ENCODE measurements at regions not wholly inside any gene's neighbourhood (a gene's known extent, or its start where the extent isn't known, plus 50 kb on each side); places are given as distances from the start of the nearest gene placed in this dataset.

DNA sequence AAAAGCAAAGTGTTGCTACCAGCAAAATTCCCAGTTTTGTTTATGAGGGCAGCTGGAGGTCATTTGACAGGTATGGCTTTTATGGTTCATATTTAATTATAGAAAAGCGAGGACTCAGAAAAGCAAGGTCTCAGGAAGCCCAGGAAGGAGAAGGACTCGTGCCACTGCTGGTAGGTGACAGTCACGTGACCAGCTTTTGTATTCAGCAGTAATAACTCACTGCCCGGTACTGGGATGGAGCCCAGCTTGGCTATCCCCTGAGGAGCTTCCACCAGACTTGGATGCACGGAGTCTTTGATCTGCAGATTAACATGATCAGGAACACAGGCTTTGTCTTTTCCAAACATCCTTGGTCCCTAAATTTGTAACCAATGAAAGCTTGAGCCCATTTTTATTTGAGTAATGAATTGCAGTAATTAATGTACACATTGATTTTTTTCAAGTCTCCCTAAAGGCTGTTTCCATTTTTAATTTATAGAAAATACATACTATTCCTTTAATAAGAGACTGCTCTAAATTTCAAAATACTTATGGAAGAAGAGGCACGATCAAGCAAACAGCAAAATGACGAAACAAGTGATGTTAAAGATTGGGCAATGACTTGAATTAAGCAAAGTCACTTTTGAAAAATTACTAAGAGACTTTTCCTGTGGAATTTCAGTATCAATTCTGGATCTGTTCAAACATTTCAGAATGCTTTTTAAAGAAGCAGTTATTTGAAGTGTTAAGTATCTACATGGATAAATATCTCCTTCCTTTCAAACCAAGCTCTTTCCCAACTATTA is 251.7 kb upstream of the HNRNPA3 start:
- Histone ChIP-seq H3K4me1 (no peaks in the 10 kb centered on the region), H3K9me3 (no peaks in the 10 kb centered on the region), H3K36me3 (replicated peaks) (no peaks in the 10 kb centered on the region), H3K4me3 (no peak overlapping the region), H3K27me3 (ENCODE audit: low read depth) (peaks cover 51% of the 10 kb centered on the region)
- in situ Hi-C loops (cut with MboI; ENCODE audit: low sequenced_read_pairs): no loop called here
- DNase-seq (ENCODE audit: low spot score in 2 of 2): no peak

DNA sequence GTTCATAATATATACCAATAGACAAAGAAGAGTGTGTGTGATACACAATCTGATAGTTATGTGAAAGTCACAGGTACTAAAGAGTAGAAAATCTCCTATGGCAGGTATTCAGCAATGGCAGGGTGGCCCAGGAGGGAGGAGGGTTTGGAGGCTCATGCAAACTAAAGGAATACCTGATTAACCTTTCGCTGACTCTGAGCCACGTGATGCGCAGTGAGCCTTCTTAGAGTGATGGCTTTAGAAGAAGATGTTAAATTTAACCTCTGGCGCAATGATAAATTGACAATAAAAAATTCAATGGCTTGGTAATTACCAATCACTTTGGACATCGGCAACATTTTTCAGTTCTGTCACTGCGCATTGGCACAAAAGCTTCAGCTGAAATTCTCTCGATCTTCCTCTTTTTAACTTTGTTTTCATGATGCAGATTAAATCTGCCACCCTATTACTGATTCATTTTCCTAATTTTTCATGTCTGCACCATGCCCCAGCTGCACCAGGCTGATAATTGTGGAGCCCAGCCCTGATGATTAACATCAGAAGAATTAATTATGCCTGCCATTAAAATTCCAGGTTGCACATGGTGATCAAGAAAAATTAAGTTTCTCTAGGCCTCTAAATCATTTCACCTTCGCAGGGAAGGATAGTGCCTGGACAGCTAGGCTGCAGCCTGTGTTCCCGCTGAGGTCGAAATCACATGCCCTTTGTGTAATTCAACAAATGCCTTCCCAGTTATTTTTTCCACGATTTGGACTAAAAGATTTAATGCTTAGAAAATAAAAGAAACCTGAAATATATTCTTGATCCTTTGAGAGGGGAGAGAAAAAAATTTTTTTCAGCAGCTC is 250.6 kb upstream of the HNRNPA3 start:
- peaks cover 47% of the 10 kb centered on the region for H3K27me3 ChIP-seq (ENCODE audit: low read depth)
- no peak for DNase-seq (ENCODE audit: low spot score in 2 of 2)
- in situ Hi-C loops (cut with MboI; ENCODE audit: low sequenced_read_pairs): no loop called here
- no peaks in the 10 kb centered on the region for H3K36me3 ChIP-seq (replicated peaks)
- no peaks in the 10 kb centered on the region for H3K4me1 ChIP-seq
- no peaks in the 10 kb centered on the region for H3K9me3 ChIP-seq
- H3K4me3 ChIP-seq: no peak overlapping the region

DNA sequence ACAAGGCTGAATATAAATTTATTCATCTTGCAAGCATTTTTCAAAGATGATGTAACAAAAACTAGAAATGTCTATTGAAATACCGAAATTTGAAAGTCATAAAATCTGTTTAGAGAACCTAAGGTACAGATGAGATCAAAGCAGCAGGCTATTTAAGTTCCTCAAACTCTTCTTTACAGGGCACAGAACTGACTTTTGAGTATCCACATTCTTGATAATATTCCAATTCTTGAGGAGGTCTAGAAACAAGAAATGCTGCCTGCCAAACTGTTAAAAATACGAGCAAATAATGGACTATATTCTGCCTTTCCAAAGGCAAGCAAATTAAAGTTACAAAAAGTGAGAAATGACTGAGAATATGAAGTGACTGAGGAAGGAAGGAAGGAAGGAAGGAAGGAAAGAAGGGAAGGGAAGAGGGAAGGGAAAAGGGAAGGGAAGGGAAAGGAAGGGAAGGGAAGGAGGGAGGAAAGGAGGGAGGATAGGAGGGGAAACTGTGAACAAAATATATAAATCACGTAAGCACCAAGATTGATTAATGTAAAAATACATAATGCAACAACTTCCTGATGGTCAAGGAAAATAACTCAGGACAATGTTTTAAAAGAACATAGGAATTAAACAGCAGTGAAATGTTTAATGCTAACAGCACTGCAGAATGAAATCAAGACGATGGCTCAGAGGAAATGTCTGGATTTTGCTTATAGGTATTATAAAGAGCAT is 248.9 kb upstream of the HNRNPA3 start:
- peaks cover 55% of the 10 kb centered on the region for H3K27me3 ChIP-seq (ENCODE audit: low read depth)
- no peak overlapping the region for H3K4me3 ChIP-seq

GRCh38 chr2:176967911-176968450 is 244.6 kb upstream of the HNRNPA3 start:
- no peaks in the 10 kb centered on the region for H3K36me3 ChIP-seq (replicated peaks)
- in situ Hi-C loops (cut with MboI; ENCODE audit: low sequenced_read_pairs): no loop called here
- DNase-seq (ENCODE audit: low spot score in 2 of 2): no peak
- no peaks in the 10 kb centered on the region for H3K4me1 ChIP-seq
- H3K9me3 ChIP-seq: no peaks in the 10 kb centered on the region
- peaks cover 43% of the 10 kb centered on the region for H3K27me3 ChIP-seq (ENCODE audit: low read depth)
- H3K4me3 ChIP-seq: no peak overlapping the region

More for the DNA sequence above, 248.9 kb upstream of the HNRNPA3 start:
- H3K36me3 ChIP-seq (replicated peaks): no peaks in the 10 kb centered on the region
- H3K9me3 ChIP-seq: no peaks in the 10 kb centered on the region
- H3K4me1 ChIP-seq: no peaks in the 10 kb centered on the region
- in situ Hi-C loops (cut with MboI; ENCODE audit: low sequenced_read_pairs): no loop called here
- DNase-seq (ENCODE audit: low spot score in 2 of 2): no peak

GRCh38 chr2:176969642-176970359 is 242.8 kb upstream of the HNRNPA3 start:
- no peaks in the 10 kb centered on the region for H3K4me1 ChIP-seq
- H3K27me3 ChIP-seq (ENCODE audit: low read depth): peaks cover 42% of the 10 kb centered on the region
- DNase-seq (ENCODE audit: low spot score in 2 of 2): no peak
- no peak overlapping the region for H3K4me3 ChIP-seq
- H3K36me3 ChIP-seq (replicated peaks): no peaks in the 10 kb centered on the region
- no peaks in the 10 kb centered on the region for H3K9me3 ChIP-seq
- in situ Hi-C loops (cut with MboI; ENCODE audit: low sequenced_read_pairs): no loop called here

DNA sequence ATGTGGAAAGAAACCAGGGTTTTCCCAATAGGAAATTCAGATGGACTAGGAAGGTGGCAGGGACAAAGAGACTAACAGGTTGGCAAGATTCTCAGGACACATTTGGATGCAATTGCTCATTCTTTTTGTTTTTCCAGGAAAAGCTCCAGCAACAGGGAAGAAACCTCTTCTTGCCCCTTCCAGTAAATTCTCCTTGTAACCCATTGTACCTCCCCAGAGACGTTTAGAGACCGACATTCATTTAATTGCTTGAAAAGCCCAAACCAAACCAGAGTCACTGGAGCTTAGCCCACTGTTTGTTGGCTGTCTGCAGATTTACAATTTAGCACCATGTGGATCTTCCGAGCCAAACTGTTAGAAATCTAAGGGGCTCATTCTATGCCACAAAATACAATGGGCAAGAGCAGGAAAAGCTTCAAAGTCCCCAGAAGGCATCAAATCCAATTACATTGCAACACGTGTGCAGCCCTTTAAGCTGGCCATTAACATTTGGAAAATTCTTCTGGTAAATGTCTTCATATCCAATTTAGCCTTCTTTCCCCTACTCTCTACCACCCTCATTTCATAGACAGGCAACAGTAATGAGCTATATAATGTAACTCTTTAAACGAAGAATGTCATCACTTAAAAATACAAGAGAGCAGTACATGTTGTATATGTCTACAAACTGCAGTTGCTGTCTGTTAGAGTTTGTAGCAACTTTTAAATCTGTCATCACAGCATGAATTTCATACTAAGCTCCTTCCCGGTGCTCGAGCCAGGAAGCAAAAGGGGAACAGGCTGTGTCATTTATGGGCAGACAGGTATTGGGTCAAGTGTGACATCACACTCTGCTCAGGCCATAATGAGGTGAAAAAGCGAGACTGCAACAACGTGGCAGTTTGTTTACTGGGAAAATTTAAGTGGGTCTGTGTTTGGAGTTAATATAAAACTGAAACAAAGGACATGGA is 235.6 kb upstream of the HNRNPA3 start:
- no peak for DNase-seq (ENCODE audit: low spot score in 2 of 2)
- Histone ChIP-seq H3K36me3 (replicated peaks) (no peaks in the 10 kb centered on the region), H3K4me1 (no peaks in the 10 kb centered on the region), H3K4me3 (no peak overlapping the region), H3K27me3 (ENCODE audit: low read depth) (peaks cover 20% of the 10 kb centered on the region), H3K9me3 (no peaks in the 10 kb centered on the region)
- in situ Hi-C loops (cut with MboI; ENCODE audit: low sequenced_read_pairs): no loop called here

- no peak for DNase-seq (ENCODE audit: low spot score in 2 of 2)
- no peak overlapping the region for H3K4me3 ChIP-seq
- peaks cover 4% of the 10 kb centered on the region for H3K27me3 ChIP-seq (ENCODE audit: low read depth)
- in situ Hi-C loops (cut with MboI; ENCODE audit: low sequenced_read_pairs): no loop called here
- H3K4me1 ChIP-seq: no peaks in the 10 kb centered on the region
- H3K9me3 ChIP-seq: no peaks in the 10 kb centered on the region
- no peaks in the 10 kb centered on the region for H3K36me3 ChIP-seq (replicated peaks)
Measured at GRCh38 chr2:176978921-176979320, 233.7 kb upstream of the HNRNPA3 start.

DNA sequence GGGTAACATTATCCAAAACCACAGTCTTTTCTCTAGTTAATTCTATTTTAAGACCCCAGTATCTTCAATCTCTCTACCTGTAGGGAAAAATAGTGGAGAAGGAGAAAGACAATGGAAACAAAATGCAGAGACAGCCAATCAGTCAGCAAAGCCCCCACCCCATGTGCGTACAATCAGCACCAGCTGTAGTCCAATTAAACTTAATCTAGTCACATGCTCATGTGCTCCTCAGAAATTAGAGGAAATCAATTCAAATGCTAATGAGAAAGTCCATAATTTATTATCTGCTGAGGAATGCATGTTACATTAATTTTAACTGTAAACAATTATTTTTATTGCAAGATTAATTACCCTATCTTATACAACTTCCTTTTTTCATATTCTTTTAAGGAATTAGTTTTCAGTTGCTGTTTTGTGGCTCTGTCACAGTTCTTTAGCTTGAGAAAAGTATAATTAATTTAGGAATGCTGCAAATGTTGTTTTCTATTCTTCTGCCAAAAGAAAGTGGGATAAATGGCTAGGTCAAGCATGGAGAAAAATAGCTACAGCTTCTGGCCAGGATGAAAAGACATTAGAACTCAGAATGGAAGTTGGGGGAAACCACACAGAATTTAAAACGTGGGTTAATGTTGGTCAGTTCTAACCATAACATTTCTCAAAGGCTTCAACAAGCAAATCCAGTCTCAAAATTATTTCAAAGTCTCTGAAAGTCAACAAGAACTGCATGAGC is 232.4 kb upstream of the HNRNPA3 start:
- Histone ChIP-seq H3K4me3 (no peak overlapping the region), H3K36me3 (replicated peaks) (no peaks in the 10 kb centered on the region), H3K9me3 (no peaks in the 10 kb centered on the region), H3K4me1 (no peaks in the 10 kb centered on the region), H3K27me3 (ENCODE audit: low read depth) (peaks cover 3% of the 10 kb centered on the region; the same call in 1 of the 2 replicates)
- DNase-seq (ENCODE audit: low spot score in 2 of 2): peak in 1 of 2 experiments; percentile 4
- in situ Hi-C loops (cut with MboI; ENCODE audit: low sequenced_read_pairs): no loop called here

- in situ Hi-C loops (cut with MboI; ENCODE audit: low sequenced_read_pairs): no loop called here
- DNase-seq (ENCODE audit: low spot score in 2 of 2): no peak
Measured at GRCh38 chr2:176984987-176985386, 227.6 kb upstream of the HNRNPA3 start.

DNA sequence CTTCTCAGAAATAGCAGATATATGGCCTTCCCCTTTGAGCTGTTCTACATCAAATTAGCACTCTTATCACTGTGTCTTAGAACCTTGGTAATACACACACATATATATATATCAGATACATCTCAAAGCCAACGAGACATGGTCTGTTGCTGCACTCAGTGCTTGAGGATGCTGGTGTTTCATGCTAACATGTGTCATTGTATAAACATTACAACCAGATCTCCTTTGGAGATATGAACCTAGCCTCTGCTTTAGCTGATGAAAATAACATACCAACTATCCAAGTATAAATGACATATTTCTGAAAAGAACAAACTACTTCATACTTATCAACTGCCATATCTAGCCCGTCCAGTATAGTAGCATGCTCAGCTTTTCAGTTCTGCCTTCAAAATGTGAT is 226.7 kb upstream of the HNRNPA3 start:
- in situ Hi-C loops (cut with MboI; ENCODE audit: low sequenced_read_pairs): no loop called here
- no peak for DNase-seq (ENCODE audit: low spot score in 2 of 2)
- H3K36me3 ChIP-seq (replicated peaks): no peaks in the 10 kb centered on the region
- no peaks in the 10 kb centered on the region for H3K4me1 ChIP-seq
- H3K27me3 ChIP-seq (ENCODE audit: low read depth): peaks cover 17% of the 10 kb centered on the region
- no peak overlapping the region for H3K4me3 ChIP-seq
- H3K9me3 ChIP-seq: no peaks in the 10 kb centered on the region

More at GRCh38 chr2:176984987-176985386, 227.6 kb upstream of the HNRNPA3 start:
- Histone ChIP-seq H3K27me3 (ENCODE audit: low read depth) (peaks cover 13% of the 10 kb centered on the region), H3K36me3 (replicated peaks) (no peaks in the 10 kb centered on the region), H3K4me3 (no peak overlapping the region), H3K9me3 (no peaks in the 10 kb centered on the region), H3K4me1 (no peaks in the 10 kb centered on the region)

DNA sequence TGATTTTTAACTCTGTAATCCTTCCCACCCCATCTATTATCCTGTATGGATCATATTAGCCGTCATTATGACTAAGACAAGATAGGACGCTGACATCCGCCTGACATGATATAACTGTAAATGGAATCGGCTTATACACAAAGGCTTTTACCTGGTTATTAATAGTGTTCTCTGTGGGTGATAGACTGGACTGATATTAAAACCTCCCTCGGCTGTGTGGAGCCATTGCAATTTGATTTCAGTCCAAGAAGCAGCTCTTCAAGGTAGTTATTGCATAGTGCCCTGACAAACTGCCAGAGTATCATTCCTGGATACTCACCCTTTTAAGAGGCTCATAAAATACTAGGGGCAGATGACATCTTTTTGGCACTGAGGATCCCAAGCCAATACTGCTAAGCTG is 226.1 kb upstream of the HNRNPA3 start:
- Histone ChIP-seq H3K9me3 (no peaks in the 10 kb centered on the region), H3K4me1 (no peaks in the 10 kb centered on the region), H3K36me3 (replicated peaks) (no peaks in the 10 kb centered on the region), H3K27me3 (ENCODE audit: low read depth) (peaks cover 17% of the 10 kb centered on the region), H3K4me3 (no peak overlapping the region)
- no peak for DNase-seq (ENCODE audit: low spot score in 2 of 2)
- in situ Hi-C loops (cut with MboI; ENCODE audit: low sequenced_read_pairs): no loop called here

DNA sequence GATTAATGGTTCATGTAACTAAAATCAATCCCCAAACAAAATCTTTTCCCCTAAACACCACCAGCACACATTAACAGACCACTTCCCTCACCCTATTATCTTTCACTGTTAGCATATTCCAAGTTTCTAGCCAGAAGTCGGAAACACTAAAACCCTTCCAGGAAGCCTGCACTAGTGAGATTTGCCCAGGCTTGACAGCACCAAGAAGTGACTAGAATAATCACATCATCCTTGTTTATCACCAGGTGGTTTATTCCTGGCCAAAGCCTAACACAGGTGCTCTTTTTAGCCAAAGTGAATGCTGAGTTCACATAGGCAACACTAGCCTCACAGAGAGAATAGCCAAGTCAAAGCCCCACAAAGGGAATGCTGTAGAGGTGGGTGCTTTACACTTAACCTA is 221.2 kb upstream of the HNRNPA3 start:
- H3K4me1 ChIP-seq: no peaks in the 10 kb centered on the region
- in situ Hi-C loops (cut with MboI; ENCODE audit: low sequenced_read_pairs): no loop called here
- no peak for DNase-seq (ENCODE audit: low spot score in 2 of 2)

More for the DNA sequence above, 221.2 kb upstream of the HNRNPA3 start:
- peaks cover 13% of the 10 kb centered on the region for H3K27me3 ChIP-seq (ENCODE audit: low read depth)
- H3K9me3 ChIP-seq: no peaks in the 10 kb centered on the region; the same call in 1 of the 2 replicates
- no peak overlapping the region for H3K4me3 ChIP-seq
- H3K36me3 ChIP-seq (replicated peaks): no peaks in the 10 kb centered on the region

Measured in HAP-1 (cell line).